BE2C (cell line): ENCODE measurements at regions not wholly inside any gene's neighbourhood (a gene's known extent, or its start where the extent isn't known, plus 50 kb on each side); places are given as distances from the start of the nearest gene placed in this dataset.

Source experiments
- DNase-seq: peaks from one replicate; pipeline ENCODE4 v3.0.0-alpha.2; 2020
- H3K27me3 ChIP-seq: fragments of 250-450 bp; sonication (Bioruptor Pico); 2 replicates; pipeline ENCODE4 v1.5.1; 2020; ENCODE audit warnings: mild to moderate bottlenecking
- H3K36me3 ChIP-seq: fragments of 250-450 bp; sonication (Bioruptor Pico); 2 replicates; pipeline ENCODE4 v1.5.1; 2020; ENCODE audit warnings: mild to moderate bottlenecking
- H3K4me1 ChIP-seq: fragments of 250-450 bp; sonication (Bioruptor Pico); 2 replicates; pipeline ENCODE4 v1.5.1; 2020
- H3K4me3 ChIP-seq: 2 replicates; pipeline ENCODE4 v1.5.1; 2011; ENCODE audit warnings: low read depth, low read length
- H3K9me3 ChIP-seq: fragments of 250-450 bp; sonication (Bioruptor Pico); 2 replicates; pipeline ENCODE4 v1.5.1; 2020
- CTCF ChIP-seq: IDR thresholded peaks from 2 replicates; pipeline ENCODE4 v1.5.1; 2012; ENCODE audit warnings: mild to moderate bottlenecking, low read depth, low read length

GRCh38 chr3:126258670-126259069, 78.3 kb upstream of the ALDH1L1 start:
- no peak for DNase-seq
- Histone ChIP-seq H3K9me3 (no peaks in the 10 kb centered on the region), H3K27me3 (no peaks in the 10 kb centered on the region), H3K4me1 (no peaks in the 10 kb centered on the region), H3K36me3 (no peaks in the 10 kb centered on the region), H3K4me3 (no peak overlapping the region)
- TF ChIP-seq CTCF, result no peak

GRCh38 chr3:126257984-126258383, 77.6 kb upstream of the ALDH1L1 start:
- TF ChIP-seq CTCF, result no peak
- Histone ChIP-seq H3K36me3 (no peaks in the 10 kb centered on the region), H3K4me1 (no peaks in the 10 kb centered on the region), H3K4me3 (no peak overlapping the region), H3K9me3 (no peaks in the 10 kb centered on the region), H3K27me3 (no peaks in the 10 kb centered on the region)
- DNase-seq, result no peak

GRCh38 chr3:126257174-126257573, 76.8 kb upstream of the ALDH1L1 start:
- H3K36me3 ChIP-seq, result no peaks in the 10 kb centered on the region
- no peak for TF ChIP-seq CTCF
- no peaks in the 10 kb centered on the region for H3K4me1 ChIP-seq
- DNase-seq, result no peak
- H3K27me3 ChIP-seq, result no peaks in the 10 kb centered on the region
- H3K9me3 ChIP-seq, result no peaks in the 10 kb centered on the region
- no peak overlapping the region for H3K4me3 ChIP-seq

- TF ChIP-seq CTCF, result no peak
- no peaks in the 10 kb centered on the region for H3K4me1 ChIP-seq
- H3K4me3 ChIP-seq, result no peak overlapping the region
- DNase-seq, result no peak
- H3K36me3 ChIP-seq, result no peaks in the 10 kb centered on the region
- no peaks in the 10 kb centered on the region for H3K27me3 ChIP-seq
- no peaks in the 10 kb centered on the region for H3K9me3 ChIP-seq
Observed at GRCh38 chr3:126256251-126256650, 75.9 kb upstream of the ALDH1L1 start.

- H3K9me3 ChIP-seq, result no peaks in the 10 kb centered on the region
- no peak for TF ChIP-seq CTCF
Observed at GRCh38 chr3:126253072-126253471, 72.7 kb upstream of the ALDH1L1 start.

GRCh38 chr3:126252373-126252772, 72.0 kb upstream of the ALDH1L1 start:
- no peaks in the 10 kb centered on the region for H3K36me3 ChIP-seq
- no peak overlapping the region for H3K4me3 ChIP-seq
- no peak for DNase-seq
- H3K9me3 ChIP-seq, result no peaks in the 10 kb centered on the region
- no peaks in the 10 kb centered on the region for H3K4me1 ChIP-seq
- H3K27me3 ChIP-seq, result no peaks in the 10 kb centered on the region
- no peak for TF ChIP-seq CTCF

More at GRCh38 chr3:126253072-126253471, 72.7 kb upstream of the ALDH1L1 start:
- DNase-seq, result no peak
- Histone ChIP-seq H3K27me3 (no peaks in the 10 kb centered on the region), H3K4me3 (no peak overlapping the region), H3K4me1 (no peaks in the 10 kb centered on the region), H3K36me3 (no peaks in the 10 kb centered on the region)
